B cell (primary cell): ENCODE measurements at regions not wholly inside any gene's neighbourhood (a gene's known extent, or its start where the extent isn't known, plus 50 kb on each side); places are given as distances from the start of the nearest gene placed in this dataset.

Source experiments
- ATAC-seq: fragments of 200-7000 bp; cut with Tn5 transposase; one replicate; pipeline ENCODE4 v1.10.0; 2021; ENCODE audit warnings: low read depth, mild to moderate bottlenecking, moderate number of reproducible peaks, moderate library complexity
- CTCF ChIA-PET: fragments of 350-600 bp; sonication (Branson Sonifier 250); formaldehyde crosslinking; loops from one replicate; lab custom pipeline; 2021; ENCODE audit warnings: antibody characterized with exemption, inconsistent platforms; lab: Charles Lee
- POLR2A ChIA-PET: fragments of 350-600 bp; sonication (Branson Sonifier 250); formaldehyde crosslinking; loops from one replicate; lab custom pipeline; 2021; ENCODE audit warnings: antibody characterized with exemption; lab: Charles Lee
- DNase-seq: peaks from one replicate; pipeline ENCODE4 v3.0.0; 2013
- H2AFZ ChIP-seq: 2 replicates; pipeline ENCODE4 v1.6.1; 2012; ENCODE audit warnings: mild to moderate bottlenecking, low read depth, low read length; ENCODE audit not compliant: insufficient read depth, poor library complexity, severe bottlenecking
- H3K27ac ChIP-seq, 2 donors: 1 replicate in 1 of 2; 2 replicates in 1 of 2; pipeline ENCODE4 v1.5.1; 2012 to 2013; ENCODE audit warnings: low read length in 2 of 2, mild to moderate bottlenecking in 2 of 2, moderate library complexity in 1 of 2
- H3K27me3 ChIP-seq, 4 experiments: fragments of 200-600 bp in 1 of 4; sonication (generic) in 1 of 4; replicated peaks in 1 of 4; 1 replicate in 2 of 4; 2 replicates in 2 of 4; pipeline versions ENCODE4 v1.6.1 to v1.7.0; 2013 to 2016; ENCODE audit warnings: low read length in 3 of 4, mild to moderate bottlenecking in 2 of 4, mixed read lengths in 1 of 4, moderate library complexity in 1 of 4; ENCODE audit not compliant: insufficient read depth in 4 of 4, control insufficient read depth in 3 of 4; ENCODE audit errors: control extremely low read depth in 1 of 4
- H3K36me3 ChIP-seq, 2 experiments: replicated peaks in 1 of 2; 1 replicate in 1 of 2; 2 replicates in 1 of 2; pipeline versions ENCODE4 v1.6.1 to v1.7.1; 2013; ENCODE audit warnings: low read length in 1 of 2; ENCODE audit not compliant: insufficient read depth in 2 of 2, control insufficient read depth in 1 of 2; ENCODE audit errors: control extremely low read depth in 1 of 2, extremely low read depth in 1 of 2
- H3K4me1 ChIP-seq, 2 donors: fragments of 200-600 bp in 1 of 2; sonication (generic) in 1 of 2; 1 replicate in 1 of 2; 2 replicates in 1 of 2; pipeline versions ENCODE4 v1.5.1 to v1.6.1; 2013 to 2017; ENCODE audit warnings: low read length in 2 of 2; ENCODE audit not compliant: control insufficient read depth in 2 of 2, insufficient read depth in 2 of 2
- H3K4me2 ChIP-seq: replicated peaks from 2 replicates; pipeline ENCODE3; 2012; ENCODE audit warnings: mild to moderate bottlenecking, low read depth, low read length; ENCODE audit not compliant: poor library complexity, severe bottlenecking
- H3K4me3 ChIP-seq, 5 experiments: fragments of 200-600 bp in 1 of 5; sonication (generic) in 1 of 5; 1 replicate in 3 of 5; 2 replicates in 2 of 5; pipeline versions ENCODE4 v1.5.1 to v1.7.0; 2011 to 2016; ENCODE audit warnings: low read length in 4 of 5, mild to moderate bottlenecking in 4 of 5, low read depth in 2 of 5, control low read depth in 1 of 5, moderate library complexity in 1 of 5; ENCODE audit not compliant: insufficient read depth in 1 of 5; ENCODE audit errors: control extremely low read depth in 1 of 5, extremely low read depth in 1 of 5
- H3K79me2 ChIP-seq: fragments of 200-600 bp; sonication (generic); one replicate; pipeline ENCODE4 v1.6.0; 2016; ENCODE audit warnings: low read length; ENCODE audit not compliant: control insufficient read depth, insufficient read depth
- H3K9ac ChIP-seq: fragments of 200-600 bp; sonication (generic); 2 replicates; pipeline ENCODE4 v1.6.1; 2017; ENCODE audit warnings: mild to moderate bottlenecking, low read length, moderate library complexity
- H3K9me3 ChIP-seq, 3 donors: one replicate each; pipeline versions ENCODE4 v1.6.1 to v1.7.1; 2013; ENCODE audit warnings: low read length in 2 of 3; ENCODE audit not compliant: control insufficient read depth in 2 of 3, insufficient read depth in 1 of 3; ENCODE audit errors: control extremely low read depth in 1 of 3
- H4K20me1 ChIP-seq: 2 replicates; pipeline ENCODE4 v1.6.0; 2012; ENCODE audit warnings: mild to moderate bottlenecking, low read length; ENCODE audit not compliant: insufficient read depth, control insufficient read depth, poor library complexity, severe bottlenecking
- H3K27ac Mint-ChIP-seq: one replicate; pipeline ENCODE4 v1.8.0; 2021; ENCODE audit warnings: mixed read lengths
- H3K27me3 Mint-ChIP-seq: one replicate; pipeline ENCODE4 v1.8.0; 2021; ENCODE audit warnings: mixed read lengths
- H3K4me1 Mint-ChIP-seq: one replicate; pipeline ENCODE4 v1.8.0; 2021; ENCODE audit warnings: mixed read lengths
- H3K4me3 Mint-ChIP-seq: one replicate; pipeline ENCODE4 v1.8.0; 2021; ENCODE audit warnings: mixed read lengths
- H3K9me3 Mint-ChIP-seq: one replicate; pipeline ENCODE4 v1.8.0; 2022; ENCODE audit warnings: mixed read lengths; ENCODE audit not compliant: insufficient read depth
- EZH2 ChIP-seq: IDR thresholded peaks from 2 replicates; pipeline ENCODE4 v1.6.1; 2012; ENCODE audit warnings: borderline replicate concordance, low read depth, mild to moderate bottlenecking, moderate library complexity, low read length; ENCODE audit not compliant: insufficient read depth, poor library complexity, severe bottlenecking
- WGBS: methylation state at CpG from one replicate; pipeline ENCODE4 v1.1.5; 2013; ENCODE audit warnings: missing lambda C conversion rate; ENCODE audit not compliant: insufficient coverage; 5-methylcytosine and 5-hydroxymethylcytosine counted together
- intact Hi-C: fragments of 100-400 bp; cut with micrococcal nuclease; formaldehyde crosslinking; loops from one replicate; pipeline ENCODE4 v1.10.0; 2022
- TF ChIP-seq, protein P1 (sequence below): fragments of 200-600 bp; IDR thresholded peaks from one replicate; pipeline ENCODE4 v1.8.0; 2022; ENCODE audit warnings: antibody characterized with exemption, mild to moderate bottlenecking

GRCh38 chr3:82942041-82942440, 1180.6 kb upstream of the GBE1 start:
- Mint-ChIP-seq H3K27ac (no peak overlapping the region), H3K9me3 (peaks cover 9% of the 10 kb centered on the region), H3K27me3 (no peaks in the 10 kb centered on the region), H3K4me3 (no peak overlapping the region), H3K4me1 (no peaks in the 10 kb centered on the region)
- Histone ChIP-seq H3K9ac (no peak overlapping the region), H3K27me3 (no peaks in the 10 kb centered on the region), H3K36me3 (no peaks in the 10 kb centered on the region), H4K20me1 (no peaks in the 10 kb centered on the region), H3K27ac (no peak overlapping the region), H3K4me1 (no peaks in the 10 kb centered on the region), H3K4me3 (no peak overlapping the region), H2AFZ (no peak overlapping the region), H3K9me3 (peaks cover 0 to 19% (median 0%) of the 10 kb centered on the region in 3 donors), H3K79me2 (no peaks in the 10 kb centered on the region), H3K4me2 (no peak overlapping the region)
- ATAC-seq (no peak), DNase-seq (no peak)
- ChIA-PET CTCF (no interaction called here), POLR2A (no interaction called here)
- intact Hi-C loops, result no loop called here
- no peak for TF ChIP-seq EZH2
- TF ChIP-seq, protein P1, sequence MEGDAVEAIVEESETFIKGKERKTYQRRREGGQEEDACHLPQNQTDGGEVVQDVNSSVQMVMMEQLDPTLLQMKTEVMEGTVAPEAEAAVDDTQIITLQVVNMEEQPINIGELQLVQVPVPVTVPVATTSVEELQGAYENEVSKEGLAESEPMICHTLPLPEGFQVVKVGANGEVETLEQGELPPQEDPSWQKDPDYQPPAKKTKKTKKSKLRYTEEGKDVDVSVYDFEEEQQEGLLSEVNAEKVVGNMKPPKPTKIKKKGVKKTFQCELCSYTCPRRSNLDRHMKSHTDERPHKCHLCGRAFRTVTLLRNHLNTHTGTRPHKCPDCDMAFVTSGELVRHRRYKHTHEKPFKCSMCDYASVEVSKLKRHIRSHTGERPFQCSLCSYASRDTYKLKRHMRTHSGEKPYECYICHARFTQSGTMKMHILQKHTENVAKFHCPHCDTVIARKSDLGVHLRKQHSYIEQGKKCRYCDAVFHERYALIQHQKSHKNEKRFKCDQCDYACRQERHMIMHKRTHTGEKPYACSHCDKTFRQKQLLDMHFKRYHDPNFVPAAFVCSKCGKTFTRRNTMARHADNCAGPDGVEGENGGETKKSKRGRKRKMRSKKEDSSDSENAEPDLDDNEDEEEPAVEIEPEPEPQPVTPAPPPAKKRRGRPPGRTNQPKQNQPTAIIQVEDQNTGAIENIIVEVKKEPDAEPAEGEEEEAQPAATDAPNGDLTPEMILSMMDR, result no peak

- Histone ChIP-seq H3K4me1 (no peaks in the 10 kb centered on the region), H3K9me3 (peaks cover 0 to 19% (median 0%) of the 10 kb centered on the region in 3 donors), H3K4me2 (no peak overlapping the region), H2AFZ (no peak overlapping the region), H3K79me2 (no peaks in the 10 kb centered on the region), H3K27me3 (no peaks in the 10 kb centered on the region), H3K9ac (no peak overlapping the region), H4K20me1 (no peaks in the 10 kb centered on the region), H3K4me3 (no peak overlapping the region), H3K27ac (no peak overlapping the region), H3K36me3 (no peaks in the 10 kb centered on the region)
- 97% methylated on average over 12 of the region's 16 CpGs for WGBS
- no peak for DNase-seq
- no peak overlapping the region for H3K27ac Mint-ChIP-seq
- no peak for ATAC-seq
- H3K9me3 Mint-ChIP-seq, result peaks cover 9% of the 10 kb centered on the region
- no peak overlapping the region for H3K4me3 Mint-ChIP-seq
- intact Hi-C loops, result no loop called here
- POLR2A ChIA-PET, result no interaction called here
- no peaks in the 10 kb centered on the region for H3K27me3 Mint-ChIP-seq
- TF ChIP-seq, protein P1, result no peak
- no peak for TF ChIP-seq EZH2
- CTCF ChIA-PET, result no interaction called here
- H3K4me1 Mint-ChIP-seq, result no peaks in the 10 kb centered on the region
These were observed 1178.7 kb upstream of the GBE1 start for GRCh38 chr3:82940124-82940523.
